GM20000 (cell line): ENCODE measurements at regions not wholly inside any gene's neighbourhood (a gene's known extent, or its start where the extent isn't known, plus 50 kb on each side); places are given as distances from the start of the nearest gene placed in this dataset.
"Not testable (repeated sequence)": the region's sequence is repeated elsewhere in the genome, so short reads cannot be mapped to it uniquely, and the experiment has no call there.

Experiments
- DNase-seq: peaks from one replicate; pipeline ENCODE4 v3.0.0; 2012; ENCODE audit warnings: low spot score
- TF ChIP-seq, protein P1 (sequence below): IDR thresholded peaks from 2 replicates; pipeline ENCODE4 v1.5.1; 2012; ENCODE audit warnings: mild to moderate bottlenecking, control low read depth; ENCODE audit errors: extremely low read depth, missing control alignments

DNA sequence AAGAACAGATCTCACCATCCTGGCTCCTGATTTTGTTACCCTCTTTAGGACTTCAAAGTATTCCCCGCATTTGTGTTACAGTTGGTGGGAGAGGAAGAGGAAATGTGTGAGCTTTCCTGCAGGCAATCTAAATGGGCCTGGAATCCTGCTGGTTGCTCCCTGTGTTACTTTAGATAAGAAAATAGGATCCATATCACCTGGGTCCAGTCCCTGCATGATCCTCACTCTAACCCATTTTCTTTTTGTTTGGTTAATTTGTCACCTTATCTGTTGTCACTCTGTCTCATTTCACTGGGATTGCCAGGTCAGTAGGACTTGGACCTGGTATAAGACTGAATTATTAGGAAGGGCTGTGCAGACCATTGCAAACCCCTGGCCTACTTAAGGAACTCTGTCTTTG lies 175.9 kb upstream of the GJE1 start:
- no peak for DNase-seq
- TF ChIP-seq, protein P1, sequence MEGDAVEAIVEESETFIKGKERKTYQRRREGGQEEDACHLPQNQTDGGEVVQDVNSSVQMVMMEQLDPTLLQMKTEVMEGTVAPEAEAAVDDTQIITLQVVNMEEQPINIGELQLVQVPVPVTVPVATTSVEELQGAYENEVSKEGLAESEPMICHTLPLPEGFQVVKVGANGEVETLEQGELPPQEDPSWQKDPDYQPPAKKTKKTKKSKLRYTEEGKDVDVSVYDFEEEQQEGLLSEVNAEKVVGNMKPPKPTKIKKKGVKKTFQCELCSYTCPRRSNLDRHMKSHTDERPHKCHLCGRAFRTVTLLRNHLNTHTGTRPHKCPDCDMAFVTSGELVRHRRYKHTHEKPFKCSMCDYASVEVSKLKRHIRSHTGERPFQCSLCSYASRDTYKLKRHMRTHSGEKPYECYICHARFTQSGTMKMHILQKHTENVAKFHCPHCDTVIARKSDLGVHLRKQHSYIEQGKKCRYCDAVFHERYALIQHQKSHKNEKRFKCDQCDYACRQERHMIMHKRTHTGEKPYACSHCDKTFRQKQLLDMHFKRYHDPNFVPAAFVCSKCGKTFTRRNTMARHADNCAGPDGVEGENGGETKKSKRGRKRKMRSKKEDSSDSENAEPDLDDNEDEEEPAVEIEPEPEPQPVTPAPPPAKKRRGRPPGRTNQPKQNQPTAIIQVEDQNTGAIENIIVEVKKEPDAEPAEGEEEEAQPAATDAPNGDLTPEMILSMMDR, result no peak

DNA sequence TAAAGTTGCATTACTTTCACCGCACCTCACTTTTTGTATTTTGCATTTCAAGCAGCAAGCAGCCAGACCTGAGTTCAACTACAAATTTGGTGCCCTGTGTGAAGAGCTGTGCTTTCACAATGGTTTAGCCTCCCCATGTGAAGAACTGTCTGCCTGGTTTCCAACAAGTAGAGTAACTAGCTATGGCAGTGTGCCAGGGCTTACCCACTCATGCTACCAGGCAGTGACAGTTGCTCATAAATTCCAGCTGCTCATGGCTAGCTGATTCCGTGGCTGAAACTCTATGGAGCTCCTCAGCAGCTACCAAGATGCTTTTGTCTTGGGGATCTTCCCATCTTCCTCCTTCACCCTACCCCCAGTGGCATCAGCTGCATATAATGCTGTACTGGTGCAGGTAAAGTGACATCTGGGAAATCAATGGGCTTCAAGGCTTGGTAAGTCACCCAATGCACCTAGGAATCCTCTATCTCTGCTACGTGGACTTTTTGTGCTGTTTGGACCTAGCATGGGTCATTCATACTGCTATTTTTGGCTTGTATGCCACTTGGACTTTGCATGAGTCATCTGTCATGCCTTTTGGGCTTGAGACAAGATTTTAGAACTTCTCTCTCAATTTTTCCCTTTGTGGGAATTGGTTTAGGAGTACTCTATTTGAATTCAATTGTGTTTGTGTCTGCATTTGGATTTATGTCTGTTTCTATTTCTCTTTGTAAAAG lies 176.5 kb upstream of the GJE1 start:
- no peak for DNase-seq
- TF ChIP-seq, protein P1, result no peak

DNA sequence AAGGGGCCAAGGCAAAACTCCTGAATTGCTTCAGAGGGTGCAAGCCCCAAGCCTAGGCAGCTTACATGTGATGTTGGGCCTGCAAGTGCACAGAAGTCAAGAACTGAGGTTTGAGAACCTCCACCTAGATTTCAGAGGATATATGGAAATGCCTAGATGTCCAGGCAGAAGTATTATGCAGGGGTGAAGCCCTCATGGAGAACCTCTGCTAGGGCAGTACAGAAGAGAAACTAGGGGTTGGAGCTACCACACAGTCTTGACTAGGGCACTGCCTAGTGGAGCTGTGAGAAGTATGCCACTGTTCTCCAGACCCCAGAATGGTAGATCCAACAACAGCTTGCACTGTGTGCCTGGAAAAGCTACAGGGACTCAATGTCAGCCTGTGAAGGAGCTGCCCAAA lies 179.7 kb upstream of the GJE1 start:
- DNase-seq, result no peak
- TF ChIP-seq, protein P1, result no peak

DNA sequence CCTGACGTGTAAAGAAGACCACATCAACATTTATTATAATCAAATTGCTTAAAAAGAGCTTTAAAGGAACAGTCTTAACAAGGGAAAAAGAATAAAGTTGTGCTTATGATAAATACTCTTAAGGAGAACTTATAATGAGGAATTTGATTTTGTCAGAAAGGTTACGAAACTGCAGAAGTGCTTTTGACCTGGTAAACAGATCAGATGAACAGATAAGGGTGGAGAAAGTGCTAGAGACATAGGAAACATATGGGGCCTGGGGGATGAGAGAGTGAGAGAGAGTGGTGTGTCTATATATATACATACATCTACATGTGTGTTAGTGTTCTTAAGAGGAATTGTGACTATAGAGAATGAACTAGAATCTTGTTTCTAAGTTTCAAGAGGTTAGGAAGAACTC lies 186.2 kb upstream of the GJE1 start:
- TF ChIP-seq, protein P1, result no peak
- DNase-seq, result no peak

DNA sequence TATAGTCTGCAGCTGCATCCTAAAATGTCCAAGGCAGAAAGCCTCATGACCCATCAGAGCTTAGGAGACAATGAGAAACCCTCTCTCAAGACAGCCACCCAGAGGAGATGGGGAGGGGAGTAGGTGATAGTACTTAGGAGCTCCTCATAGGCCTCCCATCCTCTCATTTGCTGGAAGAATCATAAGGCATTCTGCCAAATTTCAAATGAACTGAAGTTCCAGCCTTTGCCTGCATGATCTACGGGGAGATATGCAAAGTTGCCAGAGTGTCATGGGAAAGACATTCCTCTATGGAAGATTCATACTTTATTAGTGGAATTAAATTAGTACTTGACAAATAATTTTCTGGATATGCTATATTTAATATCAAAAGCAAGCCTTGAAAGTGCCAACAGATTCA lies 194.1 kb upstream of the GJE1 start:
- DNase-seq, result no peak

DNA sequence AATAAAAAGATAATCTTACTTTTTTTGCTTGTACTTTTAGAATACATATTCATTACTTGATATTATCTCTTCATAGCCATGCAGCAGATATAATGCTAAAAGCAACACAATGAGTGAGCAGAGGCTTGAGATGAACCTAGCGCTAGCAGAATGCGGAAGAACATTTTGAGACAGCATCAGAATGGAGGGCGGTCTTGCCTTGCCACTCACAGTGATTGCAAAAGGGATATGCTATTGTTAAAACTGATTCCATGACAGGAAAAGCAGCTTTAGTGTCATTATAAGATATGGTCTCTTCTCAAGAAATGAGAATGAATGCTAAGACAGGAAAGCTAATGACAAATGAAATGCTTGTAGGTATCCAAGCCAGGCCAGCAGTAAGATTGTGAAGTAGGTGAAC lies 200.0 kb upstream of the GJE1 start:
- TF ChIP-seq, protein P1, result no peak
- DNase-seq, result no peak

More for the DNA sequence above, 194.1 kb upstream of the GJE1 start:
- TF ChIP-seq, protein P1, result no peak

DNA sequence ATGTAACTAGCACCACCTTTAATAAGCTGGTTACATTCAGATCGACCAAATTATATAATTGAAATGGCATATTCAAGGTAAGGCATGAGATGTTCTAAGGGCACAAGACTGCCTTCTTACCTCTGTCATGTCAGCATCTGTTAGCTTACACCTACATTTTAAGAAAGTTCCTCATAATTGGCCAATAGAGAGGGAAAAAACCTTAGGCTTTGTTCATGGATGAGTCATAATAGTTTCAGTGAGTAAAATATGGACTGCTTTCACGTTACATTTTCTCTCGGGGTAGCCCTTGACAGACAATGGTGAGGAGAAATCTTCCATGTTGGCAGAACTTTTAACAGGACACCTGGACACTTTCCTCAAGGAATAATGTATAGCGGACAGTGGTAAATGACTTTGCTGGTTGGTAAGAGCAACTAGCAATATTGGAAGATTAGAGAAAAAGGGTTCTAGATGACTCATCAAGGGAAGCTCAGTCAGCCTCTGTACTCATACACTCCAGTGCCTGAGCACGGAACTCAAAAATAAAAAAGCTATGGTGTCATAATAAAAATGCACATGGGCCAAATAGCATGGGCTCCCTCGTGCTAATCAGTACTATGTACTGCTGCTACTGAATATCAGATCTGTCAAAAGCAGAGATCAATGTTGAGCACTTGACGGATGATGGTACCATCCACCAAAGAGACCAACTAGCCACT lies 206.4 kb upstream of the GJE1 start:
- not testable (repeated sequence) for DNase-seq

DNA sequence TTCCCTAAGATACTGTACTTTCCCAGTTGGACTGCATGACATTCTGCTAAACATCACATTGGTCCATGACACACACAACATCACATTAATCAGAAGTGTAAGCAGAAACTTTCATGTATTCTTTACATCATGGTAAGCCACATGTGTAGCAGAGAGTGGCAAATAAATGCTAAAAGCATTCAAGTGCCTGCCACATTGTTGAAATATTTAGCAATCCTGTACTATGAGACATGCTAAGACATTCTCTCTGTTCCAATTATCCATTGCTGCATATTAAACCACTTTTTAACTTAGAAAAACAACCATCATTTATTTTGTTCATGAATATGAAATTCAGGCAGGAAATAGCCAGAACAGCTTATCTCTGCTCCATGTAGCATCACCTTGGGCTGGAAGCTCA lies 207.7 kb upstream of the GJE1 start:
- no peak for DNase-seq
- TF ChIP-seq, protein P1, result no peak
